Choroid plexus epithelial cell (primary cell): ENCODE measurements at regions not wholly inside any gene's neighbourhood (a gene's known extent, or its start where the extent isn't known, plus 50 kb on each side); places are given as distances from the start of the nearest gene placed in this dataset.

Source experiments
- DNase-seq: peaks from one replicate; pipeline ENCODE4 v3.0.0-alpha.2; 2010; ENCODE audit warnings: low read depth
- H3K4me3 ChIP-seq: 2 replicates; pipeline ENCODE4 v1.5.1; 2011; ENCODE audit warnings: low read depth, mild to moderate bottlenecking, control low read depth, low read length, moderate library complexity
- CTCF ChIP-seq: conservative IDR thresholded peaks from 2 replicates; pipeline ENCODE4 v1.5.1; 2011; ENCODE audit warnings: low read depth, mild to moderate bottlenecking, control low read depth, inconsistent platforms, low read length, moderate library complexity

- no peak for TF ChIP-seq CTCF
- peak; percentile 19 for DNase-seq
- H3K4me3 ChIP-seq, result no peak overlapping the region
Observed at GRCh38 chr11:37704791-37705190, 1106.8 kb upstream of the RAG2 start.

DNA sequence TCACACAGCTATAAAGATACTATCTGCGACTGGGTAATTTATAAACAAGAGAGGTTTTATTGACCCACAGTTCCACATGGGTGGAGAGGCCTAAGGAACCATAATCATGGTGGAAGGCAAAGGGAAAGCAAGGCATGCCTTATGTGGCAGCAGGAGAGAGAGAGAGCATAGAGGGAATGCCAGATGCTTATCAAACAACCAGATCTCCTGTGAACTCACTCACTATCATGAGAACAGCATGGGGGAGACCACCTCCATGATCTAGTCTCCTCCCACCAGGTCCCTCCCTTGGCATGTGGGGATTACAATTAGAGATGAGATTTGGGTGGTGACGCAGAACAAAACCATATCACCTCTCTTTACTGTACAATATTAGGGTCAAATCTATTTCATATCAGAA is 1101.6 kb upstream of the RAG2 start:
- DNase-seq, result no peak
- H3K4me3 ChIP-seq, result no peak overlapping the region
- TF ChIP-seq CTCF, result no peak

DNA sequence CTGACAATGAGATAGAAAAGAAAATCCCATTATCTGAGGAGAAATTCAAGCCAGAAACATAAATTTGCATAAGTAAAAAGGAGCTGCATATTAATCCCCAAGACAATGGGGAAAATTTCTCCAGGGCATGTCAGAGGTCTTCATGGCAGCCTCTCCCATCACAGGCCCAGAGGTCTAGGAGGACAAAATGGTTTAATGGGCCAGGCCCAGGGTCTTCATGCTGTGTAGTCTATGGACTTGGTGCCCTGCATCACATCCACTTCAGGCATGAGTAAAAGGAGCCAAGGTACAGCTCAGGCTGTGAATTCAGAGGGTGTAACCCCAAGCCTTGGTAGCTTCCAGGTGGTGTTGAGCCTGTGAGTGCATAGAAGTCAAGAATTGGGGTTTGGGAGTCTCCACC is 1097.2 kb upstream of the RAG2 start:
- no peak for DNase-seq
- no peak for TF ChIP-seq CTCF

DNA sequence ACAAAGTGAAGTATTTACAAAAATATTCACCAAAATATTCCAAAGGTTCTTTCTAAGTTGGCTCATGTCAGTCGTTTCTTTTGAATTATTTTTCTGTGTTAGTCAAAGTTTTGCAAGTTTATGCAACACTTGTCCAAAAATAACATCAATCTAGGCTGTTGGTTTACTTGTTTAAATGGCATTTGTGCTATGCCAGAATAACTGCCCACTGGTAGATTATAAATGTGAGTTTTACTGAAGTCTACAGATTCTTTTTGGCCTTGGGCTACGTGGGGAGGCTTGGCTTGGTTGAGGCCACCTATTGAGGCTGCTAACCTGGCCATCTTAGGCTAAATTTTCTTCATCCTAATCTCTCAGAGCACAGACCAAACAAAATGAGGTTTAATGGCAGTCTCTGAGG is 1091.9 kb upstream of the RAG2 start:
- peak; percentile 10 for DNase-seq
- TF ChIP-seq CTCF, result no peak
- no peak overlapping the region for H3K4me3 ChIP-seq

More for the DNA sequence above, 1097.2 kb upstream of the RAG2 start:
- no peak overlapping the region for H3K4me3 ChIP-seq

DNA sequence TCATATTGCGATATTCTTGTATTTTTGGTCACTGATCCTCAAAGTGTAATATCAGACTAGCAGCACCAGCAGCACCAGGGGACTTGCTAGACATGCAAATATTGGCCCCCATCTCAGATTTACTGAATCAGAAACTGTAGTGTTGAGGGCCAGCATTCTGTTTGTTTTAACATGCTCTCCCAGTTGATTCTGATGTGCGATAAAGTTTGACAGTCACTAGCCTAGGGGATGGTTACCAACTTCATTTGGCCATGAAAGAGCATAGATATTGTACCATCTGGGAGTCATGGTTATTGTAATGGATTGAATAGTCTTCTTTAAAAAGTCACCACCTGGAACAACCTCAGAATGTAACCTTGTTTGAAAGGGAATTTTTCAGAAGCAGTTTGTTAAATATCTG is 1090.4 kb upstream of the RAG2 start:
- DNase-seq, result no peak
- TF ChIP-seq CTCF, result no peak
- no peak overlapping the region for H3K4me3 ChIP-seq

DNA sequence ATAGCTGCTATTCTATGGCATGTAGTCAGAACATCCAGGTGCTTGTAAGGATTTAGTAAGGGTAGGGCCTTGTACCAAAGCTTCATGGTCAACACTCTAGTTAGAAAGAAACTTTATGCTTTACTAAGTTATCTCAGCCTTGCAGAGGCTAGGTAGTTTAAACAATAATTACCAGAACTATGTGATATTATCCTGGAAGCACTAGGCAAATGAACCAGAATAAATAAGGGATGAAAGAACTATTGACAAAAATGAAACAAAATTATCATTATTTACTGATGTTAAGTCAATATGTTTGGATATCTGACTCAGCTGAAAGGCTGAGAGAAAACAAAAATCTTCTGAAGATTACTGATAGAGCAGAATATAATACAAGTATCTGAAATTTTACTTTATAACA is 1089.1 kb upstream of the RAG2 start:
- DNase-seq, result no peak
- no peak for TF ChIP-seq CTCF
- H3K4me3 ChIP-seq, result no peak overlapping the region

DNA sequence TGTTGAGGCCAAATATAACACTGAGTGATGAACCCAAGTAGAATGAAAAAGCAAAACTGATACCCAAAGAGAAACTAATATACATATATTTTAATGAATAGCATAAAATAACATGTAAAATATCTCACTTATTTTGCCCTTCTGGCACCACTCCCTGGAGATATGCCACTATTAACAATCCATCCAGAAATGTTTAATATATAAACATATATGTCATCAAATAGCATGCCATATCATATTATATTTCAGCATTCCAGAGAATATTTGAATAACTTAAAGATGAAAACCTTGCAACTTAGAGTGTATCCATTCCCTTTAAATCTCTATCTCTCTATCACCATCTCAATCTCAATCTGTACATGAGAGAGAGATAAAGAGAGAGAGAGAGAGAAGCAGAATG is 1073.3 kb upstream of the RAG2 start:
- H3K4me3 ChIP-seq, result no peak overlapping the region
- DNase-seq, result no peak
- TF ChIP-seq CTCF, result no peak
